ENCODE measurements at regions not wholly inside any gene's neighbourhood (a gene's known extent, or its start where the extent isn't known, plus 50 kb on each side); places are given as distances from the start of the nearest gene placed in this dataset.

GRCh38 chr1:172761581-172762486 lies 102.9 kb downstream of the FASLG start:
- DNase-seq, result peak in 2 of 3 donors; percentile 36 to 64
- no peaks in the 10 kb centered on the region for H3K36me3 ChIP-seq (ENCODE audit: control insufficient read depth in 4 of 4, insufficient read depth in 4 of 4, low read length in 3 of 4)
- 95% methylated on average over 2 of the region's 3 CpGs for WGBS (ENCODE audit: insufficient coverage)
- no peak overlapping the region for H3K4me3 ChIP-seq (ENCODE audit: control insufficient read depth in 1 of 7, extremely low read depth in 1 of 7, insufficient read depth in 4 of 7, low read depth in 2 of 7, low read length in 6 of 7)
- H3K9me3 ChIP-seq (ENCODE audit: control extremely low read depth in 1 of 5, control insufficient read depth in 4 of 5, insufficient read depth in 2 of 5, low read depth in 1 of 5, low read length in 4 of 5), result no peaks in the 10 kb centered on the region
- CTCF ChIA-PET, result interaction anchor here (1.4 kb wide), 1 partner anchor 16 kb away, joined by 3 read pairs; no protein-coding TSS in a partner anchor
- POLR2A ChIA-PET, result no interaction called here
- H3K4me1 ChIP-seq (ENCODE audit: control extremely low read depth in 1 of 4, control insufficient read depth in 4 of 4, insufficient read depth in 4 of 4, low read length in 3 of 4), result peaks cover 0 to 6% (median 2%) of the 10 kb centered on the region in 4 experiments
- H3K27ac ChIP-seq (ENCODE audit: insufficient read depth in 1 of 2, low read depth in 1 of 2, low read length in 2 of 2, poor library complexity in 1 of 2, severe bottlenecking in 2 of 2), result no peak overlapping the region
- H3K27me3 ChIP-seq (replicated peaks in 2 of 5; ENCODE audit: control insufficient read depth in 4 of 5, insufficient read depth in 5 of 5, low read length in 4 of 5), result no peaks in the 10 kb centered on the region

- Histone ChIP-seq H3K27me3 (replicated peaks in 2 of 5; ENCODE audit: control insufficient read depth in 4 of 5, insufficient read depth in 5 of 5, low read length in 4 of 5) (no peaks in the 10 kb centered on the region), H3K36me3 (ENCODE audit: control insufficient read depth in 4 of 4, insufficient read depth in 4 of 4, low read length in 3 of 4) (no peaks in the 10 kb centered on the region), H3K9me3 (ENCODE audit: control extremely low read depth in 1 of 5, control insufficient read depth in 4 of 5, insufficient read depth in 2 of 5, low read depth in 1 of 5, low read length in 4 of 5) (no peaks in the 10 kb centered on the region), H3K4me3 (ENCODE audit: control insufficient read depth in 1 of 7, extremely low read depth in 1 of 7, insufficient read depth in 4 of 7, low read depth in 2 of 7, low read length in 6 of 7) (no peak overlapping the region), H3K4me1 (ENCODE audit: control extremely low read depth in 1 of 4, control insufficient read depth in 4 of 4, insufficient read depth in 4 of 4, low read length in 3 of 4) (peaks cover 0 to 6% (median 2%) of the 10 kb centered on the region in 4 experiments), H3K27ac (ENCODE audit: insufficient read depth in 1 of 2, low read depth in 1 of 2, low read length in 2 of 2, poor library complexity in 1 of 2, severe bottlenecking in 2 of 2) (no peak overlapping the region)
- WGBS (ENCODE audit: insufficient coverage), result 100% methylated on average over 1 of the region's 2 CpGs
- DNase-seq, result no peak
- ChIA-PET POLR2A (interaction anchor here (0.8 kb wide), 1 partner anchor 37 kb away, joined by 3 read pairs; no protein-coding TSS in a partner anchor), CTCF (interaction anchor here (1.8 kb wide), 1 partner anchor 439 kb away, joined by 4 read pairs; no protein-coding TSS in a partner anchor)
Observed at GRCh38 chr1:172763057-172763456, 104.2 kb downstream of the FASLG start.

- POLR2A ChIA-PET, result no interaction called here
- WGBS (ENCODE audit: insufficient coverage), result 33% methylated on average over 2 of the region's 3 CpGs
- peak in 2 of 3 donors; percentile 45 to 50 for DNase-seq
Observed at GRCh38 chr1:172764378-172764777, 105.5 kb downstream of the FASLG start.

GRCh38 chr1:172766462-172766861 lies 107.6 kb downstream of the FASLG start:
- no peak for DNase-seq
- Histone ChIP-seq H3K27me3 (replicated peaks in 2 of 5; ENCODE audit: control insufficient read depth in 4 of 5, insufficient read depth in 5 of 5, low read length in 4 of 5) (no peaks in the 10 kb centered on the region), H3K27ac (ENCODE audit: insufficient read depth in 1 of 2, low read depth in 1 of 2, low read length in 2 of 2, poor library complexity in 1 of 2, severe bottlenecking in 2 of 2) (no peak overlapping the region), H3K4me1 (ENCODE audit: control extremely low read depth in 1 of 4, control insufficient read depth in 4 of 4, insufficient read depth in 4 of 4, low read length in 3 of 4) (peaks cover 0 to 16% (median 8%) of the 10 kb centered on the region in 4 experiments), H3K9me3 (ENCODE audit: control extremely low read depth in 1 of 5, control insufficient read depth in 4 of 5, insufficient read depth in 2 of 5, low read depth in 1 of 5, low read length in 4 of 5) (no peaks in the 10 kb centered on the region), H3K36me3 (ENCODE audit: control insufficient read depth in 4 of 4, insufficient read depth in 4 of 4, low read length in 3 of 4) (no peaks in the 10 kb centered on the region), H3K4me3 (ENCODE audit: control insufficient read depth in 1 of 7, extremely low read depth in 1 of 7, insufficient read depth in 4 of 7, low read depth in 2 of 7, low read length in 6 of 7) (no peak overlapping the region)
- 100% methylated on average over 3 of the region's 4 CpGs for WGBS (ENCODE audit: insufficient coverage)
- ChIA-PET CTCF (interaction anchor here (1.1 to 2.0 kb wide), 2 partner anchors 13 to 22 kb away, joined by 3 to 11 read pairs; no protein-coding TSS in a partner anchor), POLR2A (no interaction called here)

More at GRCh38 chr1:172764378-172764777, 105.5 kb downstream of the FASLG start:
- Histone ChIP-seq H3K36me3 (ENCODE audit: control insufficient read depth in 4 of 4, insufficient read depth in 4 of 4, low read length in 3 of 4) (no peaks in the 10 kb centered on the region), H3K4me1 (ENCODE audit: control extremely low read depth in 1 of 4, control insufficient read depth in 4 of 4, insufficient read depth in 4 of 4, low read length in 3 of 4) (peaks cover 0 to 6% (median 2%) of the 10 kb centered on the region in 4 experiments), H3K27me3 (replicated peaks in 2 of 5; ENCODE audit: control insufficient read depth in 4 of 5, insufficient read depth in 5 of 5, low read length in 4 of 5) (no peaks in the 10 kb centered on the region), H3K9me3 (ENCODE audit: control extremely low read depth in 1 of 5, control insufficient read depth in 4 of 5, insufficient read depth in 2 of 5, low read depth in 1 of 5, low read length in 4 of 5) (no peaks in the 10 kb centered on the region), H3K27ac (ENCODE audit: insufficient read depth in 1 of 2, low read depth in 1 of 2, low read length in 2 of 2, poor library complexity in 1 of 2, severe bottlenecking in 2 of 2) (no peak overlapping the region), H3K4me3 (ENCODE audit: control insufficient read depth in 1 of 7, extremely low read depth in 1 of 7, insufficient read depth in 4 of 7, low read depth in 2 of 7, low read length in 6 of 7) (no peak overlapping the region)
- CTCF ChIA-PET, result interaction anchor here (1.0 to 1.8 kb wide), 2 partner anchors 62 to 437 kb away, joined by 3 to 4 read pairs; no protein-coding TSS in a partner anchor

- peak in 2 of 3 donors; percentile 69 to 78 for DNase-seq
- no peaks in the 10 kb centered on the region for H3K27me3 ChIP-seq (replicated peaks in 2 of 5; ENCODE audit: control insufficient read depth in 4 of 5, insufficient read depth in 5 of 5, low read length in 4 of 5)
- H3K4me3 ChIP-seq (ENCODE audit: control insufficient read depth in 1 of 7, extremely low read depth in 1 of 7, insufficient read depth in 4 of 7, low read depth in 2 of 7, low read length in 6 of 7), result no peak overlapping the region
- WGBS (ENCODE audit: insufficient coverage), result no CpG with 5 or more reads among the region's 1 CpG
- POLR2A ChIA-PET, result no interaction called here
- H3K4me1 ChIP-seq (ENCODE audit: control extremely low read depth in 1 of 4, control insufficient read depth in 4 of 4, insufficient read depth in 4 of 4, low read length in 3 of 4), result peaks cover 0 to 11% (median 6%) of the 10 kb centered on the region in 4 experiments
- peak overlapping the region in 1 of 2 experiments; percentile 4 for H3K27ac ChIP-seq (ENCODE audit: insufficient read depth in 1 of 2, low read depth in 1 of 2, low read length in 2 of 2, poor library complexity in 1 of 2, severe bottlenecking in 2 of 2)
- no peaks in the 10 kb centered on the region for H3K9me3 ChIP-seq (ENCODE audit: control extremely low read depth in 1 of 5, control insufficient read depth in 4 of 5, insufficient read depth in 2 of 5, low read depth in 1 of 5, low read length in 4 of 5)
- CTCF ChIA-PET, result interaction anchor here (1.7 to 1.8 kb wide), 2 partner anchors 24 to 27 kb away, joined by 4 to 6 read pairs; no protein-coding TSS in a partner anchor
- no peaks in the 10 kb centered on the region for H3K36me3 ChIP-seq (ENCODE audit: control insufficient read depth in 4 of 4, insufficient read depth in 4 of 4, low read length in 3 of 4)
Observed at GRCh38 chr1:172770071-172770470, 111.2 kb downstream of the FASLG start.

GRCh38 chr1:172774561-172774960 lies 115.7 kb downstream of the FASLG start:
- Histone ChIP-seq H3K4me3 (ENCODE audit: control insufficient read depth in 1 of 7, extremely low read depth in 1 of 7, insufficient read depth in 4 of 7, low read depth in 2 of 7, low read length in 6 of 7) (no peak overlapping the region), H3K9me3 (ENCODE audit: control extremely low read depth in 1 of 5, control insufficient read depth in 4 of 5, insufficient read depth in 2 of 5, low read depth in 1 of 5, low read length in 4 of 5) (no peaks in the 10 kb centered on the region), H3K27ac (ENCODE audit: insufficient read depth in 1 of 2, low read depth in 1 of 2, low read length in 2 of 2, poor library complexity in 1 of 2, severe bottlenecking in 2 of 2) (no peak overlapping the region), H3K4me1 (ENCODE audit: control extremely low read depth in 1 of 4, control insufficient read depth in 4 of 4, insufficient read depth in 4 of 4, low read length in 3 of 4) (peaks cover 0 to 16% (median 7%) of the 10 kb centered on the region in 4 experiments), H3K27me3 (replicated peaks in 2 of 5; ENCODE audit: control insufficient read depth in 4 of 5, insufficient read depth in 5 of 5, low read length in 4 of 5) (no peaks in the 10 kb centered on the region), H3K36me3 (ENCODE audit: control insufficient read depth in 4 of 4, insufficient read depth in 4 of 4, low read length in 3 of 4) (no peaks in the 10 kb centered on the region)
- 97% methylated on average over 3 of the region's 3 CpGs for WGBS (ENCODE audit: insufficient coverage)
- POLR2A ChIA-PET, result interaction anchor here (0.7 kb wide), 1 partner anchor 48 kb away, joined by 3 read pairs; no protein-coding TSS in a partner anchor
- CTCF ChIA-PET, result interaction anchor here (1.0 to 4.7 kb wide), 5 partner anchors 14 to 647 kb away, joined by 3 to 18 read pairs (median 4); no protein-coding TSS in a partner anchor
- no peak for DNase-seq
